HPDE6-E6E7 (cell line): ENCODE measurements at regions not wholly inside any gene's neighbourhood (a gene's known extent, or its start where the extent isn't known, plus 50 kb on each side); places are given as distances from the start of the nearest gene placed in this dataset.

Source experiments
- DNase-seq: peaks from one replicate; pipeline ENCODE4 v3.0.0; 2011; ENCODE audit warnings: missing footprints; ENCODE audit errors: extremely low spot score

GRCh38 chr5:167725264-167725663 is 566.2 kb upstream of the WWC1 start:
- DNase-seq: no peak

- DNase-seq: no peak
Observed at GRCh38 chr5:167725741-167726140, 565.7 kb upstream of the WWC1 start.

- DNase-seq: no peak
Observed at GRCh38 chr5:167726642-167727041, 564.8 kb upstream of the WWC1 start.

- DNase-seq: peak; percentile 89
Observed at GRCh38 chr5:167730121-167730520, 561.3 kb upstream of the WWC1 start.

GRCh38 chr5:167730656-167731055 is 560.8 kb upstream of the WWC1 start:
- no peak for DNase-seq

GRCh38 chr5:167731951-167732350 is 559.5 kb upstream of the WWC1 start:
- no peak for DNase-seq

- no peak for DNase-seq
Observed at GRCh38 chr5:167732499-167732898, 558.9 kb upstream of the WWC1 start.

GRCh38 chr5:167736992-167737391 is 554.5 kb upstream of the WWC1 start:
- no peak for DNase-seq

- peak; percentile 41 for DNase-seq
Observed at GRCh38 chr5:167743695-167744464, 547.6 kb upstream of the WWC1 start.

GRCh38 chr5:167745868-167746267 is 545.6 kb upstream of the WWC1 start:
- no peak for DNase-seq

- no peak for DNase-seq
Observed at GRCh38 chr5:167750586-167750985, 540.9 kb upstream of the WWC1 start.

- no peak for DNase-seq
Observed at GRCh38 chr5:167752936-167753335, 538.5 kb upstream of the WWC1 start.

- no peak for DNase-seq
Observed at GRCh38 chr5:167753725-167754490, 537.5 kb upstream of the WWC1 start.

GRCh38 chr5:167754501-167755021 is 536.9 kb upstream of the WWC1 start:
- DNase-seq: no peak

GRCh38 chr5:167755420-167755819 is 536.0 kb upstream of the WWC1 start:
- no peak for DNase-seq

GRCh38 chr5:167759057-167759821 is 532.2 kb upstream of the WWC1 start:
- peak; percentile 98 for DNase-seq

GRCh38 chr5:167763772-167764171 is 527.7 kb upstream of the WWC1 start:
- peak; percentile 29 for DNase-seq

GRCh38 chr5:167764641-167765289 is 526.7 kb upstream of the WWC1 start:
- DNase-seq: no peak

- no peak for DNase-seq
Observed at GRCh38 chr5:167765352-167765751, 526.1 kb upstream of the WWC1 start.

GRCh38 chr5:167766957-167767356 is 524.5 kb upstream of the WWC1 start:
- DNase-seq: no peak

- no peak for DNase-seq
Observed at GRCh38 chr5:167767795-167768194, 523.6 kb upstream of the WWC1 start.
